DND-41 (cell line): ENCODE measurements at regions not wholly inside any gene's neighbourhood (a gene's known extent, or its start where the extent isn't known, plus 50 kb on each side); places are given as distances from the start of the nearest gene placed in this dataset.

ENCODE experiments used
- ATAC-seq: fragments of 200-7000 bp; cut with Tn5 transposase; 3 replicates; pipeline ENCODE4 v1.9.1; 2021; ENCODE audit warnings: low read depth; ENCODE audit not compliant: insufficient read depth
- DNase-seq: peaks from one replicate; pipeline ENCODE4 v3.0.0-alpha.2; 2020
- H2AFZ ChIP-seq: 2 replicates; pipeline ENCODE4 v1.6.0; 2012; ENCODE audit warnings: low read depth, low read length
- H3K27ac ChIP-seq: 2 replicates; pipeline ENCODE4 v1.5.1; 2012; ENCODE audit warnings: low read length, inconsistent platforms
- H3K27me3 ChIP-seq: fragments of 200-600 bp; sonication (generic); 2 replicates; pipeline ENCODE4 v1.6.0; 2012; ENCODE audit warnings: low read length, mild to moderate bottlenecking, inconsistent platforms; ENCODE audit not compliant: insufficient read depth, poor library complexity
- H3K36me3 ChIP-seq: 2 replicates; pipeline ENCODE4 v1.5.1; 2012; ENCODE audit warnings: low read length, inconsistent platforms; ENCODE audit not compliant: insufficient read depth
- H3K4me1 ChIP-seq: 2 replicates; pipeline ENCODE4 v1.5.1; 2012; ENCODE audit warnings: mild to moderate bottlenecking, low read length; ENCODE audit not compliant: insufficient read depth
- H3K4me2 ChIP-seq: 2 replicates; pipeline ENCODE4 v1.6.0; 2012; ENCODE audit warnings: mild to moderate bottlenecking, moderate library complexity, low read length, inconsistent platforms; ENCODE audit not compliant: insufficient read depth
- H3K4me3 ChIP-seq, 2 experiments: fragments of 200-600 bp in 1 of 2; shearing (Covaris generic) in 1 of 2; 2 replicates each; pipeline ENCODE4 v1.5.1; 2012 to 2016; ENCODE audit warnings: inconsistent platforms in 2 of 2, low read length in 2 of 2, mild to moderate bottlenecking in 2 of 2, low read depth in 1 of 2, moderate library complexity in 1 of 2
- H3K79me2 ChIP-seq: 2 replicates; pipeline ENCODE4 v1.6.0; 2012; ENCODE audit warnings: low read length, inconsistent platforms; ENCODE audit not compliant: insufficient read depth
- H3K9ac ChIP-seq: 2 replicates; pipeline ENCODE4 v1.6.0; 2012; ENCODE audit warnings: low read depth, mild to moderate bottlenecking, inconsistent platforms, low read length, moderate library complexity
- H3K9me3 ChIP-seq: 2 replicates; pipeline ENCODE4 v1.5.1; 2012; ENCODE audit warnings: low read length, moderate library complexity, mild to moderate bottlenecking, inconsistent platforms; ENCODE audit not compliant: insufficient read depth, severe bottlenecking
- H4K20me1 ChIP-seq: 2 replicates; pipeline ENCODE4 v1.6.0; 2012; ENCODE audit warnings: low read length; ENCODE audit not compliant: insufficient read depth
- EZH2 ChIP-seq: IDR thresholded peaks from 3 replicates; pipeline ENCODE4 v1.6.1; 2012; ENCODE audit warnings: borderline replicate concordance, low read depth, mild to moderate bottlenecking, moderate library complexity, low read length, inconsistent platforms; ENCODE audit not compliant: severe bottlenecking
- TF ChIP-seq, protein P1 (sequence below): IDR thresholded peaks from 2 replicates; pipeline ENCODE4 v1.5.1; 2012; ENCODE audit warnings: borderline replicate concordance, low read length, moderate library complexity, mild to moderate bottlenecking; ENCODE audit not compliant: poor library complexity, severe bottlenecking; ENCODE audit errors: extremely low read depth

DNA sequence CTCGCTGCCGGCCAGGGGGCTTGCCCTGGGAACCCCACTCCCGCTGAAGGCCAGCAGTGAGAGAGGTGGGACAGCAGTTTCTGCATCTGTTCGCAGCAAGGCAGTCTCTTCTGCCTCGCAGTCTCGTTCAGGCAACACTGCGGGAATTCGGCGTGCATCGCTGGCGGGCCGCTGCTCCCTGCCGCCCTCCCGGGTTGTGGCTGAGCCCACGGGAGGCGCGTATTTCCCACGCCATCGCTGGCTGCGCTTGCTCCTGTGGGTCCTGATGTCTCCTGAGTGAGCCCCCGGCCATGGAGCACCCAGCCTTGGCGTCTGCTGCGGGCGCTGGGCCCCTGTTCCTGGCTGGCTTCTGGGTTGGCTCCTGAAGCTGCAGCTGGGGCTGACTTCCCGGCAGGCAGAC is 227.9 kb downstream of the TEX29 start:
- Histone ChIP-seq H3K4me3 (no peak overlapping the region), H3K27me3 (peaks cover 10% of the 10 kb centered on the region), H3K9ac (no peak overlapping the region), H3K4me2 (no peak overlapping the region), H3K9me3 (no peaks in the 10 kb centered on the region), H3K79me2 (no peaks in the 10 kb centered on the region), H3K36me3 (no peaks in the 10 kb centered on the region), H3K4me1 (no peaks in the 10 kb centered on the region), H2AFZ (no peak overlapping the region), H3K27ac (no peak overlapping the region), H4K20me1 (no peaks in the 10 kb centered on the region)
- no peak for TF ChIP-seq EZH2
- TF ChIP-seq, protein P1, sequence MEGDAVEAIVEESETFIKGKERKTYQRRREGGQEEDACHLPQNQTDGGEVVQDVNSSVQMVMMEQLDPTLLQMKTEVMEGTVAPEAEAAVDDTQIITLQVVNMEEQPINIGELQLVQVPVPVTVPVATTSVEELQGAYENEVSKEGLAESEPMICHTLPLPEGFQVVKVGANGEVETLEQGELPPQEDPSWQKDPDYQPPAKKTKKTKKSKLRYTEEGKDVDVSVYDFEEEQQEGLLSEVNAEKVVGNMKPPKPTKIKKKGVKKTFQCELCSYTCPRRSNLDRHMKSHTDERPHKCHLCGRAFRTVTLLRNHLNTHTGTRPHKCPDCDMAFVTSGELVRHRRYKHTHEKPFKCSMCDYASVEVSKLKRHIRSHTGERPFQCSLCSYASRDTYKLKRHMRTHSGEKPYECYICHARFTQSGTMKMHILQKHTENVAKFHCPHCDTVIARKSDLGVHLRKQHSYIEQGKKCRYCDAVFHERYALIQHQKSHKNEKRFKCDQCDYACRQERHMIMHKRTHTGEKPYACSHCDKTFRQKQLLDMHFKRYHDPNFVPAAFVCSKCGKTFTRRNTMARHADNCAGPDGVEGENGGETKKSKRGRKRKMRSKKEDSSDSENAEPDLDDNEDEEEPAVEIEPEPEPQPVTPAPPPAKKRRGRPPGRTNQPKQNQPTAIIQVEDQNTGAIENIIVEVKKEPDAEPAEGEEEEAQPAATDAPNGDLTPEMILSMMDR = no peak
- DNase-seq (no peak), ATAC-seq (no peak)

DNA sequence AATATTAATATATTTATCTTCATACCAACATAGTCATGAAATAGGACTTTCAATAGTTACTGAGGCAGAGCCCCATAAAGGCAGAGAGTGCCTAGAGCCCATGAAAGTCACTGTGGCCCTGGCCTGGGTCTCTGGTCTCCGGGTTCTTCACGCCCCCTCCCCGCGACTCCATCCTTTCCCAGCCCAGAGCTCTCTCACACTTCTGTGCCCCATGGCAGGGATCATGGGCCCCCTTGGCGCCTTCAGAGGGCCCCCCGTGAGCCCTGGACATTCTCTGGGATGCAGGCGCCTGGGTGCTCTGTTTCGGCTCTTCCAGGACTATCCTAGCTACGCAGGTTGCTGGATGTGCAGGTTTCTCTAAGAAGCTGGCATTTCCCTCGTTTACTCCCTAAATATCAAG is 228.4 kb downstream of the TEX29 start:
- H3K4me2 ChIP-seq = no peak overlapping the region
- H3K27me3 ChIP-seq = peaks cover 10% of the 10 kb centered on the region
- H3K9me3 ChIP-seq = no peaks in the 10 kb centered on the region
- H4K20me1 ChIP-seq = no peaks in the 10 kb centered on the region
- no peak overlapping the region for H3K4me3 ChIP-seq
- H2AFZ ChIP-seq = no peak overlapping the region
- no peak for ATAC-seq
- no peak overlapping the region for H3K9ac ChIP-seq
- no peak overlapping the region for H3K27ac ChIP-seq
- no peaks in the 10 kb centered on the region for H3K4me1 ChIP-seq
- DNase-seq = no peak
- no peak for TF ChIP-seq EZH2
- no peaks in the 10 kb centered on the region for H3K79me2 ChIP-seq
- H3K36me3 ChIP-seq = no peaks in the 10 kb centered on the region

DNA sequence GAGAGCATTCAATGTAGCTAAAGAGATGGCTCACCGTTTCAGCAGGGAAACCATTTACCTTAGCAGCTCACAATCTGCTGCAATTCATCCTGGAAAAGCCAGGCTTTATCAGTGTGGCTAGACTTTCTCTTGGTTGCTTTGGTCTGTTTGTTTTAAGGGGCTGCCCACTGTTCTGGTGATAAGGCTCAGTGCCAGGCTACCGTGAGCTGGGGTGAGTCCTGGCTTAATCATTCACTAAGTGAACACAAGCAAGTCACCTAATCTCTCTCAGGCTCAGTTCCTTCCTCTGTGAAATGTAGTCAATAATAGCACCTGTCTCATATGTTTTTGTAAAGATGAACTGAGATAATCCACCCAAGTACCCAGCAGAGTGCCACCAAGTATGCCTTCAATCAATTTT is 229.0 kb downstream of the TEX29 start:
- Histone ChIP-seq H3K27me3 (peaks cover 10% of the 10 kb centered on the region), H4K20me1 (no peaks in the 10 kb centered on the region), H3K27ac (no peak overlapping the region), H3K4me1 (no peaks in the 10 kb centered on the region), H3K9me3 (no peaks in the 10 kb centered on the region), H3K79me2 (no peaks in the 10 kb centered on the region), H3K9ac (no peak overlapping the region), H3K36me3 (no peaks in the 10 kb centered on the region), H3K4me2 (no peak overlapping the region), H3K4me3 (no peak overlapping the region), H2AFZ (no peak overlapping the region)
- TF ChIP-seq, protein P1 = no peak
- TF ChIP-seq EZH2 = no peak
- no peak for DNase-seq
- ATAC-seq = no peak

DNA sequence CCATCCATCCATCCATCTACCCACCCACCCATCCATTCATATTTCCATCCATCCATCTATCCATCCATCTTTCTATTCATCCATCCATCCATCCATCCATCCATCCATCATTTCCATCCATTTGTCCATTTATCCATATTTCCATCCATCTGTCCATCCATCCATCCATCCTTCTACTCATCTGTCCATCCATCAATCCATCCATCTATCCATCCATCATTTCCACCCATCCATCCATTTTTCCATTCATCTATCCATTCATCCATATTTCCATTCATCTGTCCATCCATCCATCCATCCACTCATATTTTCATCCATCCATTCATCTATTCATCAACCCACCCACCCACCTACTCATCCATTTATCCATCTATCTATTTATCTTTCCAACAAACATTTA is 229.6 kb downstream of the TEX29 start:
- Histone ChIP-seq H3K27ac (no peak overlapping the region), H3K9ac (no peak overlapping the region), H3K4me3 (no peak overlapping the region), H3K79me2 (no peaks in the 10 kb centered on the region), H3K27me3 (peaks cover 10% of the 10 kb centered on the region), H3K4me2 (no peak overlapping the region), H3K9me3 (no peaks in the 10 kb centered on the region), H3K36me3 (no peaks in the 10 kb centered on the region), H4K20me1 (no peaks in the 10 kb centered on the region), H3K4me1 (no peaks in the 10 kb centered on the region), H2AFZ (no peak overlapping the region)
- no peak for TF ChIP-seq EZH2
- TF ChIP-seq, protein P1 = no peak
- ATAC-seq (no peak), DNase-seq (no peak)
